GM19328 (cell line): ENCODE measurements at regions not wholly inside any gene's neighbourhood (a gene's known extent, or its start where the extent isn't known, plus 50 kb on each side); places are given as distances from the start of the nearest gene placed in this dataset.

Source experiments
- ATAC-seq: cut with Tn5 transposase; IDR thresholded peaks from one replicate; pipeline ENCODE4 v1.9.1; 2021; ENCODE audit warnings: mild to moderate bottlenecking, moderate library complexity; ENCODE audit not compliant: unreplicated experiment

GRCh38 chr4:181151856-181152255 lies 1091.3 kb upstream of the TENM3 start:
- no peak for ATAC-seq

GRCh38 chr4:181157647-181158046 lies 1085.6 kb upstream of the TENM3 start:
- ATAC-seq: no peak

GRCh38 chr4:181158971-181159370 lies 1084.2 kb upstream of the TENM3 start:
- no peak for ATAC-seq

- ATAC-seq: no peak
Observed at GRCh38 chr4:181161669-181162068, 1081.5 kb upstream of the TENM3 start.

- ATAC-seq: no peak
Observed at GRCh38 chr4:181162266-181162665, 1080.9 kb upstream of the TENM3 start.

- no peak for ATAC-seq
Observed at GRCh38 chr4:181162676-181163075, 1080.5 kb upstream of the TENM3 start.

- ATAC-seq: no peak
Observed at GRCh38 chr4:181166742-181167399, 1076.3 kb upstream of the TENM3 start.

GRCh38 chr4:181168011-181168805 lies 1075.0 kb upstream of the TENM3 start:
- no peak for ATAC-seq

GRCh38 chr4:181173046-181173445 lies 1070.2 kb upstream of the TENM3 start:
- ATAC-seq: no peak

GRCh38 chr4:181176306-181176705 lies 1066.9 kb upstream of the TENM3 start:
- ATAC-seq: no peak

- ATAC-seq: no peak
Observed at GRCh38 chr4:181181331-181181730, 1061.9 kb upstream of the TENM3 start.

- no peak for ATAC-seq
Observed at GRCh38 chr4:181189751-181190150, 1053.5 kb upstream of the TENM3 start.

- no peak for ATAC-seq
Observed at GRCh38 chr4:181193131-181193930, 1049.9 kb upstream of the TENM3 start.

GRCh38 chr4:181194096-181194495 lies 1049.1 kb upstream of the TENM3 start:
- ATAC-seq: no peak

GRCh38 chr4:181200076-181200475 lies 1043.1 kb upstream of the TENM3 start:
- ATAC-seq: no peak

- ATAC-seq: no peak
Observed at GRCh38 chr4:181202240-181202639, 1041.0 kb upstream of the TENM3 start.

- ATAC-seq: no peak
Observed at GRCh38 chr4:181204109-181204508, 1039.1 kb upstream of the TENM3 start.

- ATAC-seq: no peak
Observed at GRCh38 chr4:181213551-181213950, 1029.7 kb upstream of the TENM3 start.

- no peak for ATAC-seq
Observed at GRCh38 chr4:181216501-181216900, 1026.7 kb upstream of the TENM3 start.

GRCh38 chr4:181219783-181220416 lies 1023.3 kb upstream of the TENM3 start:
- no peak for ATAC-seq

GRCh38 chr4:181224852-181225251 lies 1018.4 kb upstream of the TENM3 start:
- ATAC-seq: no peak
